ENCODE measurements at regions not wholly inside any gene's neighbourhood (a gene's known extent, or its start where the extent isn't known, plus 50 kb on each side); places are given as distances from the start of the nearest gene placed in this dataset. TPM values are rescaled to one million over a fixed set of nuclear protein-coding genes. Genes with fewer than 3 reads are reported as not detected.
"Not testable (repeated sequence)": the region's sequence is repeated elsewhere in the genome, so short reads cannot be mapped to it uniquely, and the experiment has no call there.

DNA sequence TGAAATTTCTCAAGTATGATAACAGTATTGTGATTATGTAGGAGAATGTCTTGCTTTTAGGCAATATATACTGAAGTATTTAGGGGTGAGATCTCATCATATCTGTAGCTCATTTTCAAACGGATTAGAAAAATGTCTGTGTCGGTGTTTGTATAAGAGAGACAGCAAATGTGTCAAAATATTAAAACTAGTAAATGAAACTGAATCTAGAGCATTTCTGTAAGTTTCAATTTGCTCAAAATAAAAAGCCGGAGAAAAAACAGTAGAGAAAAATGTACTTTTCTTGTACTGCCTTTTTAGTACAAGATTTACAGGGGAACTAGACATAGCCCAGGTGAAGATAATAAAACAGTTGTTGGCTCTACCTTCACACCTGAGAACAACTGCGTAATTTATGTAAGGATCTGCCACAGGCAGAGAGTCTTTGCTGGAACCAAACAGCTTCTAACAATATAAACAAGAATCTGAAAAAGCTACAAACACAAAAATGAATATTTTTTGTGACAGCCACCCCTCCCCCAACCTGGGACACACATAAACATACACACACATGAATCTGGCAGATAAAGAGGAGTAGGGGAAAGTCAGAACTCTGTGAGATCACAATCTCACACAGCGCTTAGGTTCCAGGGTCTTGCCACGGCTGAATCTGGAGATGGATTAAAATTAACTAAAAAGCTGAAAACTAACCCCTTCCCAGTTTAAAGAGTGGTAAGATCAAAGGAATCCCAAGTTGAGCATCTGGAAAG, 153.3 kb downstream of the AVL9 start:
- no peak for DNase-seq
- ATAC-seq, result no peak
- H3K36me3 ChIP-seq (ENCODE audit: low read depth), result no peaks in the 10 kb centered on the region
- TF ChIP-seq, protein P1, sequence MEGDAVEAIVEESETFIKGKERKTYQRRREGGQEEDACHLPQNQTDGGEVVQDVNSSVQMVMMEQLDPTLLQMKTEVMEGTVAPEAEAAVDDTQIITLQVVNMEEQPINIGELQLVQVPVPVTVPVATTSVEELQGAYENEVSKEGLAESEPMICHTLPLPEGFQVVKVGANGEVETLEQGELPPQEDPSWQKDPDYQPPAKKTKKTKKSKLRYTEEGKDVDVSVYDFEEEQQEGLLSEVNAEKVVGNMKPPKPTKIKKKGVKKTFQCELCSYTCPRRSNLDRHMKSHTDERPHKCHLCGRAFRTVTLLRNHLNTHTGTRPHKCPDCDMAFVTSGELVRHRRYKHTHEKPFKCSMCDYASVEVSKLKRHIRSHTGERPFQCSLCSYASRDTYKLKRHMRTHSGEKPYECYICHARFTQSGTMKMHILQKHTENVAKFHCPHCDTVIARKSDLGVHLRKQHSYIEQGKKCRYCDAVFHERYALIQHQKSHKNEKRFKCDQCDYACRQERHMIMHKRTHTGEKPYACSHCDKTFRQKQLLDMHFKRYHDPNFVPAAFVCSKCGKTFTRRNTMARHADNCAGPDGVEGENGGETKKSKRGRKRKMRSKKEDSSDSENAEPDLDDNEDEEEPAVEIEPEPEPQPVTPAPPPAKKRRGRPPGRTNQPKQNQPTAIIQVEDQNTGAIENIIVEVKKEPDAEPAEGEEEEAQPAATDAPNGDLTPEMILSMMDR (IDR thresholded peaks at IDR 0.05), result no peak
- no peaks in the 10 kb centered on the region for H3K9me3 ChIP-seq
- intact Hi-C loops (cut with DNase I, micrococcal nuclease), result loop anchor here in 1 of 2 donors (5.0 kb wide), 1 partner anchor 76 kb away; no protein-coding TSS in a partner anchor
- H3K4me3 ChIP-seq, result no peak overlapping the region
- no peaks in the 10 kb centered on the region for H3K4me1 ChIP-seq (ENCODE audit: low read depth)

DNA sequence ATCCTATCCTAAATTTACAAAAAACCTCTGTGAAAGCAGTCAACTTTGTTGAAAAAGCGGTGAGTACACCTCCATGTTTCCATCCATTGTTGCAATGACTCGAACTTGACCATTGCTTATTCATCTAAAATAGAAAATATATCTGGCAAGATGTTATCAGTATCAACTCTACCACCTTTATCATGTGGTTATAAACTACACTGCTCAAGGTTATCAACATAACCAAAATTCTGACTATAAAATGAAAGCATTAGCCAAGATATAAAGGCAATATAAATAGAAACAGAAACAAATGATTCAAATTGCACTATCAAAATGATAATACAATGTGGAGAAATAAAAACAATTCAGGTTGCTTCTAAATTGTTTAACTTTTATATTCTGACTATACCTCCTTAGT, 150.0 kb downstream of the AVL9 start:
- ATAC-seq; H3K9me3 ChIP-seq; H3K36me3 ChIP-seq (ENCODE audit: low read depth); H3K4me1 ChIP-seq (ENCODE audit: low read depth); H3K4me3 ChIP-seq; DNase-seq: not testable (repeated sequence)
- intact Hi-C loops (cut with DNase I, micrococcal nuclease), result loop anchor here in 1 of 2 donors (5.0 kb wide), 1 partner anchor 73 kb away; no protein-coding TSS in a partner anchor

DNA sequence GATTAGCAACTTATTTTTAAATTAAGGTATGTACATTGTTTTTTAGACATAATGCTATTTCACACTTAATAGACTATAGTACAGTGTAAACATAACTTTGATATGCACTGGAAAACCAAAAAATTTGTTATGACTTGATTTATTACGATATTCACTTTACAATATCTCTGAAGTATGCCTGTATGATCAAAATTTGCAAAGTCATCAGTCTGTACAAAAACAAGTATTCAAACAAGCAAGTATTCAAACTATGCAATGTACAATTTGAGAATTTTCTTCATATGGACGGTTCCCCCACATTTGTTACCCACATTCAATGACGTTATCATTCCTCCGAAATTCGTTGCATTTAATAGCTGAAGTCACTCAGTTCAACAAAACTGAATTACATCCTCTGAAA, 147.9 kb downstream of the AVL9 start:
- Histone ChIP-seq H3K4me1 (ENCODE audit: low read depth) (no peaks in the 10 kb centered on the region), H3K4me3 (no peak overlapping the region), H3K9me3 (no peaks in the 10 kb centered on the region), H3K36me3 (ENCODE audit: low read depth) (no peaks in the 10 kb centered on the region)
- ATAC-seq (no peak), DNase-seq (no peak)
- intact Hi-C loops (cut with DNase I, micrococcal nuclease), result no loop called here
- TF ChIP-seq, protein P1 (IDR thresholded peaks at IDR 0.05), result no peak

GRCh38 chr7:32639122-32639521, 143.8 kb downstream of the AVL9 start:
- TF ChIP-seq, protein P1 (IDR thresholded peaks at IDR 0.05), result no peak
- DNase-seq (no peak), ATAC-seq (no peak)
- H3K9me3 ChIP-seq, result no peaks in the 10 kb centered on the region
- no peaks in the 10 kb centered on the region for H3K36me3 ChIP-seq (ENCODE audit: low read depth)
- intact Hi-C loops (cut with DNase I, micrococcal nuclease), result no loop called here
- no peak overlapping the region for H3K4me3 ChIP-seq
- H3K4me1 ChIP-seq (ENCODE audit: low read depth), result no peaks in the 10 kb centered on the region

DNA sequence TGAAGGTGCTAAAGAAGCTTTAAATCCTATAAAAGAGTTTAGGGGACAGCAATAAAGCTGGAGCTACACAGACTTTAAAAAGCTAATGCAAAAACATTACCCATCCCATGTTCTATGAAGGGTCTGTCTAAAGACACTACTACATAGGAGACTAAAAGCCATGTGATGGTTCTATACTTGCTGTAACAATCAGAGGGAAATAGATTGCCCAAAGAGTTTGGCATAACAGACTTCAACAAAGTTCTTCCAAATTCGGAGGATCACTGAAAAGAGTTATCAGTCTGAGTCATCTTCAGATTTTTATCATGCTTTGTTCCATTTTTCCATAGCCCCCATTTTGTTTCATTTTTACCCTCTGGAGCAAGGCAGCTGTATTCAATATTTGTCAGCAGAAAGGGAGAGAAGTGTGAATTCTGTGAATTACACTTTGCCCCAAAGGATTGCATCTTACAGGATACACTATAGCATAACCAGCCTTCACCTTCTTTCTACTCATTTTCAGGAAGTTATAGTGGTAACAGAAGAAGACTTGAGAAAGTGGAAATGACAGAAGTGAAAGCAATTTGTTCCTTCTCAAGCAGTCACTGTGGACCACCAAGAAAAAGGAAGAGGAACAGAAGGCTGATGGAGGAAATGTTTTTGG, 143.3 kb downstream of the AVL9 start:
- ATAC-seq; H3K36me3 ChIP-seq (ENCODE audit: low read depth); H3K9me3 ChIP-seq; intact Hi-C loops (cut with DNase I, micrococcal nuclease); H3K4me1 ChIP-seq (ENCODE audit: low read depth); DNase-seq; H3K4me3 ChIP-seq: not testable (repeated sequence)

Small RNA genes in the stretch of these regions (microRNA-seq; reads per million reads assigned to microRNA genes)
- not detected for gene MIR550A2
- not detected for gene MIR550B2

All from mucosa of descending colon (tissue), 3 donors.